HG03196 (cell line): ENCODE measurements at regions not wholly inside any gene's neighbourhood (a gene's known extent, or its start where the extent isn't known, plus 50 kb on each side); places are given as distances from the start of the nearest gene placed in this dataset.

Source experiments
- ATAC-seq: cut with Tn5 transposase; IDR thresholded peaks from one replicate; pipeline ENCODE4 v1.9.1; 2021; ENCODE audit not compliant: unreplicated experiment

DNA sequence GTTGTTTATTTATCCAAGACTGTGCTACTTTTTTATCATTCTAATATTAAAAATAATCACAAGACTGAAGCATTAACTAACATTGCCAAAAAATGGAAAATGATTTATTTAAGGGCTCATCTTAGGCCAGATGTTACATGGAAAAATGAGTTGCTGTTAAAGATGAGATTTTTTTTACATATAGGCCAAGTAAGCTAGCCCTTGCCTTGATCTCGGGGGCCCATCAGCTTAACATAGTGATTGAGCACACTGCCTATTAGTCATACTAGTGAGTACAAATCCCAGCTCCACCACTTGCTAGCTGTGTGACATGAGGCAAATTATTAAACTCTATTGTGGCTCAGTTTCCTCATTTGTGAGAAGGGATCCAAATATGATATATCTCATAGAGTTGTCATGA, 275.9 kb upstream of the SNX7 start:
- ATAC-seq, result no peak

DNA sequence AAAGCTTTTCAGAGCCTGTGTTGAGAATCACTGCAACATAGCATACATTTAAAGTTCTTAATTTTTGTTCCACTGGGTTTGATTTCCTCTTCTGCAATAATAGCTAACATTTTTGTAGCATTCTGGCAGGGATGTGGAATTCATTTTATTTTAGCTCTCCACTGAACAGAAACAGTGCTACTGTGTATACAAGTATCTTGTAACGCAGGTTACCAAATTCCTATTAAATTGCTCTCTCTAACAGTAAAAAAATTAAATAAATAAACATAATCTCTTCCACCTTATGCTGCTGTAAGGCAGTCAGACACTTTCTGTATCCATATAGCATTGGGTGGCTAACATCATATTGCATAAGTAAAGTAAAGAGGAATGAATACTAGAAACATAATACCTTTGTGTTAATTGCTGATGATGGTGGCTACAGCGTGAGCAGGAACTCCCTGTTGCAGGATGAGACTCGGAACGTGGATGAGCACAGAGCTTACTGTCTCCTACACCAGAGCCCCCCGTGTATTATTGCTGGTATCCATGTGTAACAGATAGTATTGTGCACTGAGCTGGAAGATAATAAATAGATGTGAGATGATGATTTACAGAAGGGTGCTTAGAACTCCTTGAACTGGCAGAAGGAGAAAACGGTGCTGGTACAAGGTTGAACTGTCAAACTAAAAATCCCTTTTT, 276.9 kb upstream of the SNX7 start:
- ATAC-seq, result no peak

- no peak for ATAC-seq
Observed at GRCh38 chr1:98382986-98383740, 278.4 kb upstream of the SNX7 start.

GRCh38 chr1:98382586-98382985, 278.9 kb upstream of the SNX7 start:
- ATAC-seq, result no peak

- no peak for ATAC-seq
Observed at GRCh38 chr1:98374098-98374497, 287.4 kb upstream of the SNX7 start.

GRCh38 chr1:98373056-98373455, 288.5 kb upstream of the SNX7 start:
- no peak for ATAC-seq

DNA sequence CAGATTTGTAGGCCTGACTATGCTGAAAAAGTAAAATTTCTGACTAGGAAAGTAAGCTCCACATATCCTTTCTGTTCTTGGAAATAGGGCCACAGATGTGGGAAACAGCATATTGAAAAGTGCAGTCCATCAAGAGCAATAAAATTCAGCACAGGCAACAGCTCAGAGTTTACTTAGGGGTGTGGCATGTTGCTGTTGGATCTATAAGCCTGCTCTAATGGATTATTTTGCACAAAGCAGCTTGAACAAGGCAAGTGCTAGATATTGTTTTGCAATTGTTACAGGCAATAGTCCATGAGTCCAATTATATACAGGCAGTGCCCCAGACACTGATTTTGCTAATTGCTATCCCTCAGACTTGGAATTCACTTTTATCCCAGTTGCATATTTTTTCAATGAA, 289.8 kb upstream of the SNX7 start:
- ATAC-seq, result no peak

DNA sequence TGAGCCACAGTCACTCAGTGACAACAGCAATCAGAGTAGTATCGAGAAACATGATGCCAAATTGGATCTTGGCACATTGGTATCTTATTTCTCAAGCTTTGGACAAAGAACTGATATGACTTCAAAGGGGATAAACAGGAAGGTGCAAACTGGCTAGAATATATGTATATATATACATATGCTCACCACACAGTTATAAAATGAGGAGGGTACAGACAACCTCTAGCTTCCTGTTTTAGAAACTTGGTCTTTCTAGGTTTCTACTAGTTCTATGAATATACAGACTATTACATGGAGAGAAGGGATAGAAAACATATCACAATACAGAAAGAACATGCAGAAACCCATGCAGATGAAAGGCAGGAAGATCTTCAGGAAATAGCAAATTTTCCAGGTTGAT, 292.1 kb upstream of the SNX7 start:
- no peak for ATAC-seq

DNA sequence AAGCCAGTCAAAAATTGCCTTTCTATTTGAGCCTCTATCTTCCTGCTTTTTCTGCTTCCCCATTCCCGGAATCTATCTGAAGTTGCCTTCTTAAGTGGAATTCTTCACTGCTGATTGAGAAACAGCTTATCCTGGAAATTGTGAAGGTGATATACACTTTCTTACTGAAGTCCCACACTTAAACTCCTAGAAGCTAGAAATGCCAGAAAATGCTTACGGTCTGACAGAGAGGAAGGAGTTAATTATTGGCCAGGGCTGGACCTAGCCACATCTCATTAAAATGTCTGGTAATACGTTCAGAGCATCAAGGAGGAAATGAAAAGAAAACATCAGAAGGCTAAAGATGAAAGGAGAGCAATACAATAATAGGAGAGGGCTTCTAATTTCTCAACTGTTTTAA, 292.5 kb upstream of the SNX7 start:
- no peak for ATAC-seq

DNA sequence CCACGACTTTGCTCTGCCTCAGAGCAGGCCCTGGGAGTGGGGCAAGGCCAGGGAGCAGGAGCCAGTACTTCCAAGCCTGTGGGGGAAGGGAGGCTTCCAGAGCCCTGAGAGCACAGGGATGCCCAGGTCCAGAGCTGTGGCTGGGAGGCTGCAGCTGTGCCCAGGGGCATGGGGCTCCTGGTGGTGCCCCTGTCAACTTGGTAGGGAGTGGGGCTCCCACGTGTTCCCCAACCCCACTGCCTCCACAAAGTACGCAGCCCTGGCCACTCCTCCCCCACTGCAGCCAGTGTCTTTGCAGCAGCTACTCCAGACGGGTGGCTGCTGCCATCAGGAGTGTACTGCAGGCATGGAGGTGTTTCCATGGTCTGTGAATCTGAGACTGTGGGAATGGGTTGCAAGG, 294.1 kb upstream of the SNX7 start:
- no peak for ATAC-seq

DNA sequence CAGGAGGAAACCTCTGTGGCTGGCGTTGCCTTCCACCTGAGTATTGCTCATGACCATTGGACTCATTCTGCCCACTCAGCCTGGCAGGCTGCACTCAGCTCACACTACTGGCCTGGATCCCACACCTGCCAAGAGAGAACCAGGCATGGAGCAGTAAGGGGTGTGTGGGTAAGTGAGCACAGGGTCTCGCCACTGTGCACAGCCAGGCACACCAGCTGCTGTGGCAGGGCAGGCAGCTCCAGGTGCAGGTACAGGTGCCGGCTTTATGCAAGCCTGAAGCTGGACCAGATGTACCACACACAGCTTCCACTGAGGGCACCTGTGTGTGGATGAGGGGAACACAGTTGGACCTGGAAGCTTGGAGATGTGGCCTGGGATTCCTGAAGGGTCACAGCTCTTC, 295.2 kb upstream of the SNX7 start:
- no peak for ATAC-seq

DNA sequence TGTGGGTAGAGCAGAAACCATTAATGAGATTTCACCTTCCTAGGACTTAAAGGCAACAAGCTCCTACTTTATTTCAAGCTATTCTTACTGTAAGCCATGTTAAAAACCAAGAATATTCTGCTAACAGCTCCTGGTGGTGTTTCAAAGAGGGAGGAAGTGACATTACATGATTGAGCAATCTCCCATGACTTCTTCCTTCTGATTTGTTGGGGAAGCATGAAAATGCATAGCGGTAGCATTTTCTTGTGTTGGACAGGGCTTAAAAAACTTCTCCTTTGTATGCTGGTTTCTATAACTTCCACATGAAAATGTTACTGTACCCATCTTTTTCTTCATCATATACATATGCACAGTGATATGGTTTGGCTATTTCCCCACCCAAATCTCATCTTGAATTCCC, 297.0 kb upstream of the SNX7 start:
- no peak for ATAC-seq

DNA sequence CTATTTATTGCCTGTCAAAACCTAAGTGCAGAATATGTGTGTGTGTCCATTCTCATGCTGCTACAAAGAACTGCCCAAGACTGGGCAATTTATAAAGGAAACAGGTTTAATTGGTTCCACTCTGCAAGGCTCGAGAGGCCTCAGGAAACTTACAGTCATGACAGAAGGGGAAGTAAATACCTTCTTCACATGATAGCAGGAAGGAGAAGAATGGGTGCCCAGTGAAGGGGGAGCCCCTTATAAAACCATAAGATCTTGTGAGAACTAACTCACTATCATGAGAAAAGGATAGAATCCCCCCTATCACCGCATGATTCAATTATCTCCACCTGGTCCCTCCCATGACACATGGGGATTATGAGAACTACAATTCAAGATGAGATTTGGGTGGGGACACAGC, 300.7 kb upstream of the SNX7 start:
- ATAC-seq, result no peak

GRCh38 chr1:98355656-98356383, 305.7 kb upstream of the SNX7 start:
- no peak for ATAC-seq

GRCh38 chr1:98352378-98352777, 309.1 kb upstream of the SNX7 start:
- ATAC-seq, result no peak

- ATAC-seq, result no peak
Observed at GRCh38 chr1:98351561-98351960, 310.0 kb upstream of the SNX7 start.

- no peak for ATAC-seq
Observed at GRCh38 chr1:98345417-98345816, 316.1 kb upstream of the SNX7 start.

DNA sequence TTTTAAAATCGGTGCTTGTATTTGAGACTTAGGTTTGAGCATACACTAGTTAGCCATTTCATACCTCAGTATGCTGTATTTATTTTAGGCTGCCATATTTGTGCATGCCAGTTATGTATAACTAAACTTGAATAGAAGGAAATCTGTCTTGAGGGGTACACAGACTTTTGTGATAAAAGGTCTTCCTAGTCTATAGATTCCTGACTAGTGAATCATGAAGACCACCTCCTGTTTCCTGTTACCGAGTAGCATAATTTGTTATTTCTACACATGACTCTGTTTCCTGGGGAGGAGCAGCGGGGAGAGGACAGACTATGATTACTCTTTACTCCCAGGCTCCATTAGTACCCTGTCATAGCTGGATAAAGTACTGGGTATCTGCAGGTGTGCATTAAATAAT, 316.8 kb upstream of the SNX7 start:
- no peak for ATAC-seq

DNA sequence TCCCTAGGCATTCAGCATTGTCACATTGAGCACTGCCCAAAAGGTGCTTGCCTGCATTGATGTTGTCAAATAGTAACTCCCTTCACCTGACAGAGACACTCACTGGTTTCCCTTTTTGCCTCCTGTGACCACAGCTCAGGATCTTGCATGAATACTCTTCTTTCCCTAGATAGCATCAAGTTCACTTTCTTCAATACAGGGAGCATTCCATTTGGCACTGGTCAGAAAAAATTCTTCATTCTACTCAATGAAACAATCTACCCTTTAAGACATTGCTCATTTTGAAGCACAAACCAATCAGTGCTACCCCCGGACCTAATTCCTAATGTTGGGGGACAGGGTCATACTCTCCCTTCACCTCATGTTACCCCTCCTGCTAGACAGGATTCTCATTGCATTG, 319.0 kb upstream of the SNX7 start:
- ATAC-seq, result no peak

- no peak for ATAC-seq
Observed at GRCh38 chr1:98340511-98340910, 321.0 kb upstream of the SNX7 start.

GRCh38 chr1:98336472-98337083, 324.9 kb upstream of the SNX7 start:
- ATAC-seq, result no peak

- no peak for ATAC-seq
Observed at GRCh38 chr1:98333936-98334335, 327.6 kb upstream of the SNX7 start.
